Germinal center (tissue), 1 donor: ENCODE measurements at regions not wholly inside any gene's neighbourhood (a gene's known extent, or its start where the extent isn't known, plus 50 kb on each side); places are given as distances from the start of the nearest gene placed in this dataset.

Source experiments
- DNase-seq: peaks from one replicate; pipeline ENCODE4 v3.0.0; 2012; ENCODE audit warnings: mixed read lengths, low spot score

GRCh38 chr9:109830545-109830944, 50.5 kb downstream of the PALM2AKAP2 start:
- DNase-seq, result no peak

GRCh38 chr9:109831998-109832658, 52.1 kb downstream of the PALM2AKAP2 start:
- no peak for DNase-seq

- DNase-seq, result no peak
Observed at GRCh38 chr9:109834855-109835254, 54.9 kb downstream of the PALM2AKAP2 start.

- no peak for DNase-seq
Observed at GRCh38 chr9:109843641-109844040, 63.6 kb downstream of the PALM2AKAP2 start.

GRCh38 chr9:109845226-109845625, 65.2 kb downstream of the PALM2AKAP2 start:
- no peak for DNase-seq

- DNase-seq, result no peak
Observed at GRCh38 chr9:109846776-109847175, 66.8 kb downstream of the PALM2AKAP2 start.

GRCh38 chr9:109852556-109852955, 72.6 kb downstream of the PALM2AKAP2 start:
- no peak for DNase-seq

- DNase-seq, result no peak
Observed at GRCh38 chr9:109855540-109855939, 75.5 kb downstream of the PALM2AKAP2 start.

GRCh38 chr9:109856785-109857184, 76.8 kb downstream of the PALM2AKAP2 start:
- no peak for DNase-seq

GRCh38 chr9:109857336-109857735, 77.3 kb downstream of the PALM2AKAP2 start:
- no peak for DNase-seq

- peak; percentile 5 for DNase-seq
Observed at GRCh38 chr9:109859447-109859846, 79.4 kb downstream of the PALM2AKAP2 start.

GRCh38 chr9:109860521-109860920, 80.5 kb downstream of the PALM2AKAP2 start:
- DNase-seq, result no peak

GRCh38 chr9:109861499-109861898, 81.5 kb downstream of the PALM2AKAP2 start:
- DNase-seq, result no peak

- no peak for DNase-seq
Observed at GRCh38 chr9:109861918-109862317, 81.9 kb downstream of the PALM2AKAP2 start.

GRCh38 chr9:109862452-109862851, 82.5 kb downstream of the PALM2AKAP2 start:
- no peak for DNase-seq

GRCh38 chr9:109863961-109864360, 84.0 kb downstream of the PALM2AKAP2 start:
- DNase-seq, result no peak

GRCh38 chr9:109865521-109865920, 85.5 kb downstream of the PALM2AKAP2 start:
- no peak for DNase-seq

- DNase-seq, result no peak
Observed at GRCh38 chr9:109868207-109868606, 88.2 kb downstream of the PALM2AKAP2 start.

- DNase-seq, result no peak
Observed at GRCh38 chr9:109868722-109869121, 88.7 kb downstream of the PALM2AKAP2 start.

GRCh38 chr9:109870365-109870764, 90.4 kb downstream of the PALM2AKAP2 start:
- DNase-seq, result no peak

- no peak for DNase-seq
Observed at GRCh38 chr9:109872901-109873300, 92.9 kb downstream of the PALM2AKAP2 start.

GRCh38 chr9:109875495-109876129, 95.6 kb downstream of the PALM2AKAP2 start:
- DNase-seq, result no peak

- peak; percentile 68 for DNase-seq
Observed at GRCh38 chr9:109880276-109881169, 100.5 kb downstream of the PALM2AKAP2 start.
